Esophagus muscularis mucosa (tissue), 4 donors: ENCODE measurements at regions not wholly inside any gene's neighbourhood (a gene's known extent, or its start where the extent isn't known, plus 50 kb on each side); places are given as distances from the start of the nearest gene placed in this dataset.
A peak's percentile ranks its signal among the peaks of the same experiment; 100 is the strongest.
"Not testable (repeated sequence)": the region's sequence is repeated elsewhere in the genome, so short reads cannot be mapped to it uniquely, and the experiment has no call there.

Source experiments
- DNase-seq: peaks from one replicate; pipeline ENCODE4 v3.0.0-alpha.2; 2017; ENCODE audit errors: extremely low spot score
- H3K27ac ChIP-seq, 4 donors: fragments of 200-600 bp; sonication (generic); replicated peaks in 1 of 4; 1 replicate in 3 of 4; 2 replicates in 1 of 4; pipeline ENCODE4 v1.5.1; 2016 to 2019; ENCODE audit warnings: mild to moderate bottlenecking in 1 of 4
- H3K27me3 ChIP-seq, 4 donors: fragments of 200-600 bp; sonication (generic); one replicate each; pipeline versions ENCODE4 v1.5.1 to v1.6.0; 2016 to 2019
- H3K36me3 ChIP-seq, 4 donors: fragments of 200-600 bp; sonication (generic); one replicate each; pipeline ENCODE4 v1.5.1; 2016 to 2019
- H3K4me1 ChIP-seq, 4 donors: fragments of 200-600 bp; sonication (generic); one replicate each; pipeline ENCODE4 v1.5.1; 2016 to 2019
- H3K4me3 ChIP-seq, 4 donors: fragments of 200-600 bp; sonication (generic); 1 replicate in 2 of 4; 2 replicates in 2 of 4; pipeline ENCODE4 v1.5.1; 2016 to 2019; ENCODE audit warnings: mild to moderate bottlenecking in 4 of 4, moderate library complexity in 1 of 4
- H3K9me3 ChIP-seq, 4 donors: fragments of 200-600 bp; sonication (generic); 1 replicate in 3 of 4; 2 replicates in 1 of 4; pipeline ENCODE4 v1.5.1; 2016 to 2019
- EP300 ChIP-seq: sonication (generic); formaldehyde crosslinking; IDR thresholded peaks from one replicate; pipeline ENCODE4 v1.6.1; 2017; ENCODE audit warnings: antibody characterized with exemption
- POLR2A ChIP-seq: fragments of 450-650 bp; IDR thresholded peaks from one replicate; pipeline ENCODE4 v1.6.1; 2017; ENCODE audit warnings: antibody characterized with exemption, moderate library complexity, mild to moderate bottlenecking, low read depth
- POLR2AphosphoS5 ChIP-seq, 2 donors: sonication (generic); formaldehyde crosslinking; IDR thresholded peaks; one replicate each; pipeline ENCODE4 v1.6.1; 2017; ENCODE audit warnings: antibody characterized with exemption in 2 of 2
- WGBS: methylation state at CpG from one replicate; pipeline ENCODE4 v1.1.5; 2018; 5-methylcytosine and 5-hydroxymethylcytosine counted together
- intact Hi-C: fragments of 100-400 bp; cut with DNase I; formaldehyde crosslinking; loops from one replicate; pipeline ENCODE4 v1.15.1; 2023
- TF ChIP-seq, protein P1 (sequence below), 3 experiments: fragments of 200-600 bp in 2 of 3; fragments of 450-650 bp in 1 of 3; sonication (generic) in 2 of 3; IDR thresholded peaks; one replicate each; pipeline ENCODE4 v1.5.1; 2017 to 2019; ENCODE audit warnings: antibody characterized with exemption in 3 of 3, mild to moderate bottlenecking in 2 of 3, moderate library complexity in 1 of 3

GRCh38 chr12:97982684-97983083, 520.1 kb downstream of the RMST start:
- no peak overlapping the region for H3K4me3 ChIP-seq
- TF ChIP-seq, protein P1, sequence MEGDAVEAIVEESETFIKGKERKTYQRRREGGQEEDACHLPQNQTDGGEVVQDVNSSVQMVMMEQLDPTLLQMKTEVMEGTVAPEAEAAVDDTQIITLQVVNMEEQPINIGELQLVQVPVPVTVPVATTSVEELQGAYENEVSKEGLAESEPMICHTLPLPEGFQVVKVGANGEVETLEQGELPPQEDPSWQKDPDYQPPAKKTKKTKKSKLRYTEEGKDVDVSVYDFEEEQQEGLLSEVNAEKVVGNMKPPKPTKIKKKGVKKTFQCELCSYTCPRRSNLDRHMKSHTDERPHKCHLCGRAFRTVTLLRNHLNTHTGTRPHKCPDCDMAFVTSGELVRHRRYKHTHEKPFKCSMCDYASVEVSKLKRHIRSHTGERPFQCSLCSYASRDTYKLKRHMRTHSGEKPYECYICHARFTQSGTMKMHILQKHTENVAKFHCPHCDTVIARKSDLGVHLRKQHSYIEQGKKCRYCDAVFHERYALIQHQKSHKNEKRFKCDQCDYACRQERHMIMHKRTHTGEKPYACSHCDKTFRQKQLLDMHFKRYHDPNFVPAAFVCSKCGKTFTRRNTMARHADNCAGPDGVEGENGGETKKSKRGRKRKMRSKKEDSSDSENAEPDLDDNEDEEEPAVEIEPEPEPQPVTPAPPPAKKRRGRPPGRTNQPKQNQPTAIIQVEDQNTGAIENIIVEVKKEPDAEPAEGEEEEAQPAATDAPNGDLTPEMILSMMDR (IDR thresholded peaks at IDR 0.05) = no peak
- TF ChIP-seq POLR2A (no peak), EP300 (no peak), POLR2AphosphoS5 (IDR thresholded peaks at IDR 0.05) (no peak)
- intact Hi-C loops = no loop called here
- no peaks in the 10 kb centered on the region for H3K36me3 ChIP-seq
- H3K4me1 ChIP-seq = peaks cover 5 to 20% (median 17%) of the 10 kb centered on the region in 4 donors
- H3K27me3 ChIP-seq = no peaks in the 10 kb centered on the region
- DNase-seq = no peak
- no peak overlapping the region for H3K27ac ChIP-seq
- H3K9me3 ChIP-seq = no peaks in the 10 kb centered on the region
- 88% methylated on average over 3 of the region's 3 CpGs for WGBS

- Histone ChIP-seq H3K4me3 (no peak overlapping the region), H3K4me1 (peaks cover 5 to 21% (median 17%) of the 10 kb centered on the region in 4 donors), H3K27ac (no peak overlapping the region), H3K9me3 (no peaks in the 10 kb centered on the region), H3K36me3 (no peaks in the 10 kb centered on the region), H3K27me3 (no peaks in the 10 kb centered on the region)
- WGBS = 80% methylated on average over 3 of the region's 3 CpGs
- no peak for DNase-seq
- intact Hi-C loops = no loop called here
- TF ChIP-seq EP300 (no peak), POLR2A (no peak), POLR2AphosphoS5 (IDR thresholded peaks at IDR 0.05) (no peak)
- TF ChIP-seq, protein P1 (IDR thresholded peaks at IDR 0.05) = no peak
These were observed 521.2 kb downstream of the RMST start for GRCh38 chr12:97983796-97984195.

GRCh38 chr12:97984436-97984835, 521.8 kb downstream of the RMST start:
- Histone ChIP-seq H3K4me1 (peaks cover 5 to 21% (median 17%) of the 10 kb centered on the region in 4 donors), H3K9me3 (no peaks in the 10 kb centered on the region), H3K27me3 (no peaks in the 10 kb centered on the region), H3K27ac (peak overlapping the region in 1 of 4 donors; percentile 3), H3K4me3 (no peak overlapping the region), H3K36me3 (no peaks in the 10 kb centered on the region)
- intact Hi-C loops = no loop called here
- WGBS = 65% methylated on average over 2 of the region's 2 CpGs
- TF ChIP-seq EP300 (no peak), POLR2A (no peak), POLR2AphosphoS5 (IDR thresholded peaks at IDR 0.05) (no peak)
- TF ChIP-seq, protein P1 (IDR thresholded peaks at IDR 0.05) = no peak
- no peak for DNase-seq

DNA sequence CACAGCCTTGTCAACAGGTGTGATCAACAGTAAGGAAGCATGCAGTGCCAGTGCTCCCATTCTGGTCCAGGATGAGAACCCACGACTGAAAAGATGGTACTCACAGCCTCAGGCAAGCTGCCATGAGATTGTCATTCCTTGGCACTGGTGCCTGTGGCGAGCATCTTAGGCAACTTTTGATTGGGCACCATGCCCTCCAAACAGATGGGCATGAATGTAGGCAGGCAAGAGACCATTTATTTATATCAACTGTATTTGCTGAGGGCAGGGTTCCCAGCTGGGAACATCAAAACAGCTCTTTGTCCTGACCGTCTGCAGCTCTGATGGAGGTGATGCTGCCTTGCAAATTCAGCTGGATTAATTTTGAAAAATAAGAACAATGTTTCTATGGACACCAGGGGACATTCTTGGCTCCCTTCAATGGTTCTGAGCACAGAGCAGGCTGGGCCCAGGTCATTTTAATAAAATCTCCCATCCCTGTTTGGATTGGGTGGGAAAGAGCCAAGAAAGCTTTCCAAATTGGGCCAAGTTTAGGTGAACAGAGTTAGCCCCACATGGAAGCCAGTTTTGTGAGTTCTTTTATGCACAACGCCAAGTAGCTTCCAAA, 522.5 kb downstream of the RMST start:
- TF ChIP-seq EP300 (no peak), POLR2AphosphoS5 (IDR thresholded peaks at IDR 0.05) (no peak), POLR2A (no peak)
- TF ChIP-seq, protein P1 (IDR thresholded peaks at IDR 0.05) = no peak
- no peak for DNase-seq
- H3K4me1 ChIP-seq = peaks cover 5 to 21% (median 17%) of the 10 kb centered on the region in 4 donors
- no peaks in the 10 kb centered on the region for H3K9me3 ChIP-seq
- no peaks in the 10 kb centered on the region for H3K27me3 ChIP-seq
- H3K27ac ChIP-seq = peak overlapping the region in 2 of 4 donors; percentile 3 to 17
- no peaks in the 10 kb centered on the region for H3K36me3 ChIP-seq
- 52% methylated on average over 2 of the region's 4 CpGs for WGBS
- intact Hi-C loops = no loop called here
- no peak overlapping the region for H3K4me3 ChIP-seq

GRCh38 chr12:97985834-97986233, 523.2 kb downstream of the RMST start:
- Histone ChIP-seq H3K9me3 (no peaks in the 10 kb centered on the region), H3K4me1 (peaks cover 5 to 21% (median 17%) of the 10 kb centered on the region in 4 donors), H3K27ac (peak overlapping the region in 1 of 4 donors; percentile 17), H3K36me3 (no peaks in the 10 kb centered on the region), H3K27me3 (no peaks in the 10 kb centered on the region), H3K4me3 (no peak overlapping the region)
- intact Hi-C loops = no loop called here
- no peak for TF ChIP-seq POLR2A
- WGBS = 80% methylated on average over 5 of the region's 5 CpGs
- no peak for DNase-seq

DNA sequence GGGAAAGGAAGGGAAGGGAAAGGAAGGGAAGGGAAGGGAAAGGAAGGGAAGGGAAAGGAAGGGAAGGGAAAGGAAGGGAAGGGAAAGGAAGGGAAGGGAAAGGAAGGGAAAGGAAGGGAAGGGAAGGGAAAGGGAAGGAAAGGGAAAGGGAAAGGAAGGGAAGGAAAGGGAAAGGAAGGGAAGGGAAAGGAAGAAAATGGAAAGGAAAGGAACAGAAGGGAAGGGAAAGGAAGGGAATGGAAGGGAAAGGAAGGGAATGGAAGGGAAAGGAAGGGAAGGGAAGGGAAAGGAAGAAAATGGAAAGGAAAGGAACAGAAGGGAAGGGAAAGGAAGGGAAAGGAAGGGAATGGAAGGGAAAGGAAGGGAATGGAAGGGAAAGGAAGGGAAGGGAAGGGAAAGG, 526.0 kb downstream of the RMST start:
- DNase-seq, intact Hi-C loops, H3K9me3 ChIP-seq, H3K36me3 ChIP-seq, H3K27me3 ChIP-seq, H3K27ac ChIP-seq, H3K4me3 ChIP-seq: not testable (repeated sequence)
- H3K4me1 ChIP-seq = peaks cover 5 to 21% (median 17%) of the 10 kb centered on the region in 4 donors
